ENCODE measurements at regions not wholly inside any gene's neighbourhood (a gene's known extent, or its start where the extent isn't known, plus 50 kb on each side); places are given as distances from the start of the nearest gene placed in this dataset.
"Not testable (repeated sequence)": the region's sequence is repeated elsewhere in the genome, so short reads cannot be mapped to it uniquely, and the experiment has no call there.

GRCh38 chr6:147651-148050, 144.6 kb upstream of the DUSP22 start:
- not testable (repeated sequence) for H3K4me3 ChIP-seq (ENCODE audit: low read length); H3K9me3 ChIP-seq (ENCODE audit: low read length); H2AFZ ChIP-seq (ENCODE audit: low read depth, low read length); H3K27me3 ChIP-seq (ENCODE audit: insufficient read depth, low read length); H3K36me3 ChIP-seq (ENCODE audit: insufficient read depth, low read length); H3K4me1 ChIP-seq (ENCODE audit: insufficient read depth, low read length)

- not testable (repeated sequence) for H3K27me3 ChIP-seq (ENCODE audit: insufficient read depth, low read length); H3K4me3 ChIP-seq (ENCODE audit: low read length); H3K4me1 ChIP-seq (ENCODE audit: insufficient read depth, low read length); H3K9me3 ChIP-seq (ENCODE audit: low read length); H2AFZ ChIP-seq (ENCODE audit: low read depth, low read length); H3K36me3 ChIP-seq (ENCODE audit: insufficient read depth, low read length)
Measured at GRCh38 chr6:148051-148984, 144.0 kb upstream of the DUSP22 start.

DNA sequence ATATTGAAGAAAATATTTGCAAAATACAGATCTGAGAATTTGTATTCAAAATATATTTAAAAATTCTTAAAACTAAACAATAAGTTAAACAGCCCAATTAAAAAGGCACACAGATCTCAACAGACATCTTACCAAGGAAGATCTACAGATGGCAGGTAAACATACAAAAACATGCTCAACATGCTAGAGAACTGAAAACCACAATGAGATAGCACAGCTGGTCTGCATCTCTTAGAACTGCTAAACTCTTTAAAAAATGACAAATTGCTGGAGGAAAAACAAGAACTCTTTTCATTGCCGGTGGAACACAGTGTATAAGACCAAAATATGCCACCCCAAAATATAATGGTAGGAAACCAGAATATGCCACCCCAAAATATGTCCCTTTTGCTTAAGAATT, 142.1 kb upstream of the DUSP22 start:
- not testable (repeated sequence) for H3K4me3 ChIP-seq (ENCODE audit: low read length); H3K4me1 ChIP-seq (ENCODE audit: insufficient read depth, low read length); H3K9me3 ChIP-seq (ENCODE audit: low read length); H2AFZ ChIP-seq (ENCODE audit: low read depth, low read length); H3K27me3 ChIP-seq (ENCODE audit: insufficient read depth, low read length); H3K36me3 ChIP-seq (ENCODE audit: insufficient read depth, low read length)

- not testable (repeated sequence) for H3K4me1 ChIP-seq (ENCODE audit: insufficient read depth, low read length); H3K27me3 ChIP-seq (ENCODE audit: insufficient read depth, low read length); H2AFZ ChIP-seq (ENCODE audit: low read depth, low read length); H3K9me3 ChIP-seq (ENCODE audit: low read length); H3K36me3 ChIP-seq (ENCODE audit: insufficient read depth, low read length); H3K4me3 ChIP-seq (ENCODE audit: low read length)
Measured at GRCh38 chr6:152436-152835, 139.9 kb upstream of the DUSP22 start.

DNA sequence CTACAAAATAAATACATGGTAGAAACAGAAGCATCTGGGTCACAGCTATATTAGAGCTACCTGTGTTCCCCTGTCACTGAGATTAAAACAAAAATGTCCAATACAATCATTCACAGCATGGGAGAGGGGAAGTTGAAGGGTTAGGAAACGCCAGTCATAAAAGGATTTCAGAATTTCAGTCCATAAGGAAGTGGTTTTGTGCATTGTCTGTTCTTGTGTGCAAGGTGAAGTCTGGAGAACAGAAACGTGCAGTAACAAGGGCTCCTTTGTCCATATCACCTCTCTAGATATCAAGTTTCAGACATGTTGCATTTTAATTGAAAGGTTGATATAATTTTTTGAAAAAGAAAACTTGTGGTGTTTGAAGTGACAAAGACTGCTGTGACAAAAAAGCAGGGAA, 139.3 kb upstream of the DUSP22 start:
- not testable (repeated sequence) for H3K36me3 ChIP-seq (ENCODE audit: insufficient read depth, low read length); H3K4me3 ChIP-seq (ENCODE audit: low read length); H3K27me3 ChIP-seq (ENCODE audit: insufficient read depth, low read length); H2AFZ ChIP-seq (ENCODE audit: low read depth, low read length); H3K4me1 ChIP-seq (ENCODE audit: insufficient read depth, low read length); H3K9me3 ChIP-seq (ENCODE audit: low read length)

DNA sequence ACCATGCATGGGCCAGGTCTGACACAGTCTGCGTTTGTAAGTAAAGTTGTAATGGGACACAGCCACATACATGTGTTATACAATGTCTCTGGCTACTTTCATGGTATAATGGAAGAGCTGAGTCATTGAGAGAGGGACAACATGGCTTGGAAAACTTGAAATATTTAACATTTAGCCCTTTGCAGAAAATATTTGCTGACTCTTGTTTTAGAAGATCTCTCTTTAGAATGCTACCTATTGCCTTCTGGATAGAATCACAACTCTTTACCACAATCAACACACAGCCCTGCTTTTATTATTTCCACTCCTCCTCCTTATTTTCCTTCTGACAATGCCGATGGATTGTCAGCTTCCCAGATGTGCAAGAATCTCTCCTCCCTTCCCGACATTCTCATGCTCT, 138.4 kb upstream of the DUSP22 start:
- not testable (repeated sequence) for H3K9me3 ChIP-seq (ENCODE audit: low read length); H3K27me3 ChIP-seq (ENCODE audit: insufficient read depth, low read length); H3K4me3 ChIP-seq (ENCODE audit: low read length); H2AFZ ChIP-seq (ENCODE audit: low read depth, low read length); H3K4me1 ChIP-seq (ENCODE audit: insufficient read depth, low read length); H3K36me3 ChIP-seq (ENCODE audit: insufficient read depth, low read length)

DNA sequence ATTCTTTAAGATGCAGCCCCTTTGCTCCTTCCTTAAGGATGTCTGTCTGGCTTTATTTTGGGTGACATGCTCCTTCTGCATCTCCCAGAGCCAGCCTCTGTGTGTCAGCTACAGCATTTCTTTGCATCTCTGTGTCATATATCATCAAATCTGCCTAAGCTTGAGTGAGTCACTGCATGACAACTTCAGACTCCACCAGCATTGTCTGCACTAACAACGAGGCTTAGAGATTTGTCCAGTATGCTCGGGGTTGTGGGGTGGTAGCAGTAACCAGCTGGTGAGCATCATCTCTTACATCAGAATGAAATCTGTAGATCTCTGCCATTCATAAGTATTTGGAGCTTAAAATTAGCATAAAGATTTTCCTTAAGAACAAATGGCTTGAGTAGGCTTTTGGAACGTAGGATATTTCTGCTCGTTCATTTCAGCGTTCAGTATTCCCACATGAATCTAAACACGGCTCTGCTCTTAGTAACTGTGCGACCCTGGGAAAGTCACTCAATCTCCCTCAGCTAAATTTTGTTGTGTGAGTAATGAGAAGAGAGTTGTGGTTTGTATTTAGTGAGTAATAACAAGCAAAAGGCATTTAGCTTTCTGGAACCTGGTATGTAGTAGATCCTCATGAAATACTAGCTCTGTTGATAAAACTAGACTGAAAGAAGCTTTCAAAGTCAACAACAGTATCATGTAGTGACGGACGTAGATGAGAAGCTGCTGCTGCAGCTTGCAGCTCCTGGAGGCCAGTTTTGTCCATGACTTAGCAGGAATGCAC, 137.8 kb upstream of the DUSP22 start:
- H2AFZ ChIP-seq (ENCODE audit: low read depth, low read length); H3K9me3 ChIP-seq (ENCODE audit: low read length); H3K4me1 ChIP-seq (ENCODE audit: insufficient read depth, low read length); H3K4me3 ChIP-seq (ENCODE audit: low read length); H3K36me3 ChIP-seq (ENCODE audit: insufficient read depth, low read length); H3K27me3 ChIP-seq (ENCODE audit: insufficient read depth, low read length): not testable (repeated sequence)

GRCh38 chr6:156010-156409, 136.3 kb upstream of the DUSP22 start:
- H3K4me3 ChIP-seq (ENCODE audit: low read length) = no peak overlapping the region
- no peaks in the 10 kb centered on the region for H3K4me1 ChIP-seq (ENCODE audit: insufficient read depth, low read length)
- H2AFZ ChIP-seq (ENCODE audit: low read depth, low read length) = no peak overlapping the region
- no peaks in the 10 kb centered on the region for H3K9me3 ChIP-seq (ENCODE audit: low read length)
- no peaks in the 10 kb centered on the region for H3K36me3 ChIP-seq (ENCODE audit: insufficient read depth, low read length)
- H3K27me3 ChIP-seq (ENCODE audit: insufficient read depth, low read length) = no peaks in the 10 kb centered on the region

- H3K36me3 ChIP-seq (ENCODE audit: insufficient read depth, low read length) = not testable (repeated sequence)
Measured at GRCh38 chr6:156441-157140, 135.7 kb upstream of the DUSP22 start.

DNA sequence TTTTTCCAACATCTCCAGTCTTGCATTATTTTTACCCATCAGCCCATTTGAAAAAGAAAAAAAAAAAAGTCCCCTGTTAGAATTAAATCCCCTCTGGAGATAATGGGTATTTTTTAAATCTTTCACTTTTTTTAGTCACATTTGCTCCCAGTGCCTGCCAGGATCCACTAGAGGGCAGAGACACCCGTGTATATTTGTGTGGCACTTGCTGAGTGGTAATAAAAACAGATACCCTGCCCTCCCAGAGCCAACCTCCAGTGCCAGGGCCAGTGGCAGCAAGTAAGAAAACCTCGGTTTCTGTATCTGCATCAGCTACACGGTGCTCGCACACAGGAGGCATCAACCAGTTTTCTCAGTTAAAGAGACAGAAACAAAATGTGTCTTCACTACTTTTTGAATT, 135.1 kb upstream of the DUSP22 start:
- H3K4me3 ChIP-seq (ENCODE audit: low read length); H3K4me1 ChIP-seq (ENCODE audit: insufficient read depth, low read length); H3K9me3 ChIP-seq (ENCODE audit: low read length); H2AFZ ChIP-seq (ENCODE audit: low read depth, low read length); H3K27me3 ChIP-seq (ENCODE audit: insufficient read depth, low read length); H3K36me3 ChIP-seq (ENCODE audit: insufficient read depth, low read length): not testable (repeated sequence)

More at GRCh38 chr6:156441-157140, 135.7 kb upstream of the DUSP22 start:
- not testable (repeated sequence) for H2AFZ ChIP-seq (ENCODE audit: low read depth, low read length); H3K9me3 ChIP-seq (ENCODE audit: low read length); H3K4me1 ChIP-seq (ENCODE audit: insufficient read depth, low read length); H3K27me3 ChIP-seq (ENCODE audit: insufficient read depth, low read length); H3K4me3 ChIP-seq (ENCODE audit: low read length)

DNA sequence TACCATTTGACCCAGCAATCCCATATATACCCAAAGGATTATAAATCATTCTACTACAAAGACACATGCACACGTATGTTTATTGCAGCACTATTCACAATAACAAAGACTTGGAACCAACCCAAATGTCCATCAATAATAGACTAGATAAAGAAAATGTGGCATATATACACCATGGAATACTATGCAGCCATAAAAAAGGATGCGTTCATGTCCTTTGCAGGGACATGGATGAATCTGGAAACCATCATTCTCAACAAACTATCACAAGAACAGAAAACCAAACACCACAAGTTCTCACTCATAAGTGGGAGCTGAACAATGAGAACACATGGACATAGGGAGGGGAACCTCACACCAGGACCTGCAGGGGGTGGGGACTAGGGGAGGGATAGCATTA, 130.6 kb upstream of the DUSP22 start:
- not testable (repeated sequence) for H3K27me3 ChIP-seq (ENCODE audit: insufficient read depth, low read length); H3K9me3 ChIP-seq (ENCODE audit: low read length); H2AFZ ChIP-seq (ENCODE audit: low read depth, low read length); H3K4me1 ChIP-seq (ENCODE audit: insufficient read depth, low read length); H3K4me3 ChIP-seq (ENCODE audit: low read length); H3K36me3 ChIP-seq (ENCODE audit: insufficient read depth, low read length)

DNA sequence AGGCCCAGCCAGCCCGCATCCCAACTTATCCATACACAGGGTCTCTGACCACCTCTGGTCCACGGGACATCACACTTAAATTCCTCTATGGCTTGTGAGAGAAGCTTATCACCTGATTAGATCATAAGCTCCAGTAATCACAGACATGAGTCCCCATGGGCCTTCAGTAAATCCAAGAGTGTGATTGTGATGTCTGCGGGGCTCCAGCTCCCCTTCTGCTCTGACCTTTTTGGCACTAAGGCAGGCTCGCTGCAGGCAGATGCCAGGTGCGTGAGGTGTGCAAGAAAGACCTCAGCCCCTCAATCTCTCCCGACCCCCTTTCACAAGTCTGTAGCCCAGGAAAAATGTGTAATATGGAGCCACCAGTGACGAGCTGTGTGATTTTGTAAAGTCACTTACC, 127.6 kb upstream of the DUSP22 start:
- Histone ChIP-seq H3K4me3 (ENCODE audit: low read length) (no peak overlapping the region), H3K9me3 (ENCODE audit: low read length) (no peaks in the 10 kb centered on the region), H3K36me3 (ENCODE audit: insufficient read depth, low read length) (no peaks in the 10 kb centered on the region), H3K27me3 (ENCODE audit: insufficient read depth, low read length) (no peaks in the 10 kb centered on the region), H3K4me1 (ENCODE audit: insufficient read depth, low read length) (no peaks in the 10 kb centered on the region), H2AFZ (ENCODE audit: low read depth, low read length) (no peak overlapping the region)

- no peak overlapping the region for H3K4me3 ChIP-seq (ENCODE audit: low read length)
- H3K4me1 ChIP-seq (ENCODE audit: insufficient read depth, low read length) = no peaks in the 10 kb centered on the region
- H3K36me3 ChIP-seq (ENCODE audit: insufficient read depth, low read length) = no peaks in the 10 kb centered on the region
- no peak overlapping the region for H2AFZ ChIP-seq (ENCODE audit: low read depth, low read length)
- no peaks in the 10 kb centered on the region for H3K9me3 ChIP-seq (ENCODE audit: low read length)
- H3K27me3 ChIP-seq (ENCODE audit: insufficient read depth, low read length) = no peaks in the 10 kb centered on the region
Measured at GRCh38 chr6:165263-165662, 127.0 kb upstream of the DUSP22 start.
